Ascending aorta (tissue), 2 donors: ENCODE measurements at regions not wholly inside any gene's neighbourhood (a gene's known extent, or its start where the extent isn't known, plus 50 kb on each side); places are given as distances from the start of the nearest gene placed in this dataset.
"Not testable (repeated sequence)": the region's sequence is repeated elsewhere in the genome, so short reads cannot be mapped to it uniquely, and the experiment has no call there.

Experiments used
- DNase-seq, 2 donors: peaks; one replicate each; pipeline ENCODE4 v3.0.0-alpha.2; 2019; ENCODE audit warnings: low spot score in 2 of 2
- H3K27ac ChIP-seq, 2 donors: fragments of 200-600 bp; sonication (generic); one replicate each; pipeline ENCODE4 v1.5.1; 2016 to 2017; ENCODE audit warnings: mild to moderate bottlenecking in 1 of 2
- H3K27me3 ChIP-seq: fragments of 200-600 bp; sonication (generic); one replicate; pipeline ENCODE4 v1.5.1; 2017
- H3K36me3 ChIP-seq, 2 donors: fragments of 200-600 bp; sonication (generic); one replicate each; pipeline ENCODE4 v1.5.1; 2016
- H3K4me1 ChIP-seq, 2 donors: fragments of 200-600 bp; sonication (generic); one replicate each; pipeline ENCODE4 v1.5.1; 2016 to 2017; ENCODE audit warnings: mild to moderate bottlenecking in 1 of 2
- H3K4me3 ChIP-seq, 2 donors: fragments of 200-600 bp; sonication (generic); one replicate each; pipeline ENCODE4 v1.5.1; 2016 to 2017; ENCODE audit warnings: mild to moderate bottlenecking in 1 of 2
- H3K9me3 ChIP-seq, 2 donors: fragments of 200-600 bp; sonication (generic); one replicate each; pipeline ENCODE4 v1.5.1; 2016
- CTCF ChIP-seq, 3 experiments: fragments of 200-600 bp in 2 of 3; fragments of 450-650 bp in 1 of 3; sonication (generic) in 2 of 3; IDR thresholded peaks; one replicate each; pipeline ENCODE4 v1.5.1; 2016 to 2019; ENCODE audit warnings: antibody characterized with exemption in 3 of 3, mild to moderate bottlenecking in 1 of 3, moderate library complexity in 1 of 3
- intact Hi-C: fragments of 100-400 bp; cut with DNase I; formaldehyde crosslinking; loops from one replicate; pipeline ENCODE4 v1.15.1; 2023

GRCh38 chr17:33873201-33873617, 381.9 kb upstream of the CCL2 start:
- no peaks in the 10 kb centered on the region for H3K36me3 ChIP-seq
- no peak for DNase-seq
- intact Hi-C loops = no loop called here

GRCh38 chr17:33874617-33875060, 380.4 kb upstream of the CCL2 start:
- H3K27me3 ChIP-seq = no peaks in the 10 kb centered on the region
- H3K4me1 ChIP-seq = no peaks in the 10 kb centered on the region
- H3K36me3 ChIP-seq = no peaks in the 10 kb centered on the region
- no peak overlapping the region for H3K4me3 ChIP-seq
- no peak overlapping the region for H3K27ac ChIP-seq
- no peak for DNase-seq
- no peaks in the 10 kb centered on the region for H3K9me3 ChIP-seq
- intact Hi-C loops = no loop called here
- TF ChIP-seq CTCF (IDR thresholded peaks at IDR 0.05) = no peak

More at GRCh38 chr17:33873201-33873617, 381.9 kb upstream of the CCL2 start:
- H3K27ac ChIP-seq = no peak overlapping the region
- H3K4me1 ChIP-seq = no peaks in the 10 kb centered on the region
- no peaks in the 10 kb centered on the region for H3K9me3 ChIP-seq
- no peaks in the 10 kb centered on the region for H3K27me3 ChIP-seq
- no peak for TF ChIP-seq CTCF (IDR thresholded peaks at IDR 0.05)
- H3K4me3 ChIP-seq = no peak overlapping the region

GRCh38 chr17:33875973-33876372, 379.1 kb upstream of the CCL2 start:
- Histone ChIP-seq H3K27me3 (no peaks in the 10 kb centered on the region), H3K4me3 (no peak overlapping the region), H3K36me3 (no peaks in the 10 kb centered on the region), H3K27ac (no peak overlapping the region), H3K9me3 (no peaks in the 10 kb centered on the region), H3K4me1 (no peaks in the 10 kb centered on the region)
- DNase-seq = no peak
- TF ChIP-seq CTCF (IDR thresholded peaks at IDR 0.05) = no peak
- intact Hi-C loops = no loop called here

- H3K27me3 ChIP-seq, H3K36me3 ChIP-seq, H3K4me3 ChIP-seq, H3K9me3 ChIP-seq, DNase-seq, intact Hi-C loops, H3K4me1 ChIP-seq, H3K27ac ChIP-seq: not testable (repeated sequence)
Measured at GRCh38 chr17:33882273-33882672, 372.8 kb upstream of the CCL2 start.

- H3K27ac ChIP-seq, H3K9me3 ChIP-seq, DNase-seq, intact Hi-C loops, H3K4me1 ChIP-seq, H3K4me3 ChIP-seq, H3K36me3 ChIP-seq, H3K27me3 ChIP-seq: not testable (repeated sequence)
Measured at GRCh38 chr17:33882677-33883076, 372.4 kb upstream of the CCL2 start.

GRCh38 chr17:33888455-33888854, 366.6 kb upstream of the CCL2 start:
- intact Hi-C loops = no loop called here
- Histone ChIP-seq H3K36me3 (no peaks in the 10 kb centered on the region), H3K4me1 (no peaks in the 10 kb centered on the region), H3K27ac (no peak overlapping the region), H3K9me3 (no peaks in the 10 kb centered on the region), H3K27me3 (no peaks in the 10 kb centered on the region), H3K4me3 (no peak overlapping the region)
- TF ChIP-seq CTCF (IDR thresholded peaks at IDR 0.05) = no peak
- DNase-seq = no peak

GRCh38 chr17:33889040-33889439, 366.0 kb upstream of the CCL2 start:
- no peaks in the 10 kb centered on the region for H3K4me1 ChIP-seq
- intact Hi-C loops = no loop called here
- H3K36me3 ChIP-seq = no peaks in the 10 kb centered on the region
- H3K27ac ChIP-seq = no peak overlapping the region
- no peak for TF ChIP-seq CTCF (IDR thresholded peaks at IDR 0.05)
- no peak overlapping the region for H3K4me3 ChIP-seq
- no peaks in the 10 kb centered on the region for H3K27me3 ChIP-seq
- DNase-seq = no peak
- H3K9me3 ChIP-seq = no peaks in the 10 kb centered on the region
